HL-60 (cell line): ENCODE measurements at regions not wholly inside any gene's neighbourhood (a gene's known extent, or its start where the extent isn't known, plus 50 kb on each side); places are given as distances from the start of the nearest gene placed in this dataset.

ENCODE experiments used
- CTCF ChIP-seq: IDR thresholded peaks from one replicate; pipeline ENCODE4 v1.5.1; 2011; ENCODE audit warnings: low read length, control low read depth, inconsistent platforms; ENCODE audit not compliant: insufficient read depth
- GABPA ChIP-seq: IDR thresholded peaks from 2 replicates; pipeline ENCODE4 v1.6.1; 2012; ENCODE audit warnings: low read depth
- POLR2AphosphoS5 ChIP-seq: IDR thresholded peaks from 2 replicates; pipeline ENCODE4 v1.6.1; 2012; ENCODE audit warnings: low read depth
- REST ChIP-seq: IDR thresholded peaks from 2 replicates; pipeline ENCODE4 v1.6.1; 2012; ENCODE audit warnings: low read depth; ENCODE audit not compliant: insufficient replicate concordance

GRCh38 chr3:81217101-81217500, 544.3 kb downstream of the GBE1 start:
- TF ChIP-seq POLR2AphosphoS5 (no peak), CTCF (no peak), GABPA (no peak), REST (no peak)
